HG02885 (cell line): ENCODE measurements at regions not wholly inside any gene's neighbourhood (a gene's known extent, or its start where the extent isn't known, plus 50 kb on each side); places are given as distances from the start of the nearest gene placed in this dataset.
"Not testable (repeated sequence)": the region's sequence is repeated elsewhere in the genome, so short reads cannot be mapped to it uniquely, and the experiment has no call there.

Experiments used
- ATAC-seq: cut with Tn5 transposase; IDR thresholded peaks from one replicate; pipeline ENCODE4 v1.9.1; 2021; ENCODE audit warnings: mild to moderate bottlenecking; ENCODE audit not compliant: unreplicated experiment, poor library complexity

DNA sequence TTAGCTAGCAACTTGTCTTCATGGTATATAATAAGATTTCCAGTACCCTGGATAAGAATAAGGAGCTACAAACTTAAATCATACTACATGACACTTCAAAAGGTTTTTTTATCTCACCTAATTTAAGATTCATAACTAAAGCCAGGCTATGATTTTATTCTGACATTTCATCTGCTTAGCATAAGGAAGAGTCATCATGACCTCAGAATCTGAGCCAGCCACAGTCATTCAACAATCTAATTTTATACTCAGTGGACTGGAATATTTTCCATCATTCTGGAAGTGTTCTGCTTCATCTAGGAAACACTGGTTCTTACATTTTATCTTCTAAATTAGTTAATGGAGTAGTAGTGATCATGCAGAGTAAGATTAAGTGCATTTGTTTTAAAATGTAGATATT lies 102.1 kb upstream of the KCND2 start:
- no peak for ATAC-seq

DNA sequence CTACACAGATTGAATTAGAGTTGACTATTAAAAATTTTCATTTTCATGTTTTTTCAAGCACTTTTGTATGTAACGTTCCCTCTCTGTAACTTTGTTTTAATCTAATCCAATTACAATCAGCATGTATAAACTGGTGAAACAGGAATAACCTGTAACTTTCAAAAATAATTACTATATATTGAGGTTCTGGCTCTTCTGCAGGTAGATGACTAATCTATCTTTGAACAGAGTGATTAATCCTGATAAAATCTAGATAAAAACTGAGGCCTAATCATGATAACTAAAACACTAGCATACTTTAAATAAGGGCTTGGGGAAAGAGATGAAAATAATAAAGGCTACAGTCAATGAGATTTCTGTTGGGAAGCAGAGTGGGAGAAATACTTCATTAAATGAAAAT lies 101.6 kb upstream of the KCND2 start:
- ATAC-seq: no peak

DNA sequence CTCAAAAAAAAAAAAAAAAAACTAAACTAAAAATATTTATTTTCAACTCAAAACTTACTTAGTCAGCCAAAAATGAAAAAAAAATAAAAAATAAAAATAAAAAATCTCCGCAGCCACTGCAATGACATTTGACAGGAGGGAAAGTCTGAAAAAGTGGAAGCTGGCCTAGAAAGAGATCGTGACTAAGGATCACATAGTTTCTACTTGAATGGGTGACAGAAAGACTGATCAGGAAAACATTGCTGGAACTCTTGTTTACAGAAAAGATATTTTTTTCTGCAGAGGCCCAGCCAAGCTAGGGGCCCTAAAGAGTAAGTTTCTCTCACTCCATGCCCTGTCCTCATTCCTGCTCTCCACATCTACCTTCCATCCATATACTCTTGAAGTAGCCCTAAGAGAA lies 92.8 kb upstream of the KCND2 start:
- ATAC-seq: no peak

DNA sequence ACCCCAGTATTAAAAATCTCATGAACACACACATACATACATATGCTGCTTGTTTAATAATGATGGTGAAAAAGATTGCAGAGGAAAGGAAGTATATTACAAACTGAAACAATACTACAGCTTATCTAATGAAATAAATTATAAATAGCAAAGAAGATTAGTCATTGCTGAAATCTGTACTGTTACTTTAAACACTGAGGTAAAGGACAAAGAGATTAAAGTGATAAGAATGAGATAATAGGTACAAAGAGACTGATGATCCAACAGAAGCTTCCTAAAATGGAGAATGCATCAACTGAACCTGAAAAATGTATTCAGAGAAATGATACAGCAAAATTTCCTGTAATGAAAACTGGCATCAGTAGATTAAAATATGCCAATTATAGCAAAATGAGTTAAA lies 91.5 kb upstream of the KCND2 start:
- no peak for ATAC-seq

DNA sequence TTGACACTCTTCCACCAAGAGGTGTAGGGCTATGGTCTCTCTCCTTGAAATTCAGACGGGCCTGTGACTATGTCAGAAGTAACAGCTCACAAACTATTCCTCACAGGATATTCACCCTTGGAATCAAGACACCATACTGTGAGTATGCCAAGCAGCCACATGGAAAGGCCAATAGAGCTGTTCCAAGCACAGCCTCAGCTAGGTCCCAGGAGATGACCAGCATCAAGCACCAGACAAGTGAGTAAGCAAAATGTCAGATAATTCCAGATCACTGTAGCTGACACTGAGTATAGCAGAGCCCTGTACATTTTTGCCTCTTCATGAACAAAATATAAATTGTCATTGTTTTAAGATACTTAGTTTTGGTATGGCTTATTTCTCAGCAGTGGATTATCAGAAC lies 88.1 kb upstream of the KCND2 start:
- no peak for ATAC-seq

DNA sequence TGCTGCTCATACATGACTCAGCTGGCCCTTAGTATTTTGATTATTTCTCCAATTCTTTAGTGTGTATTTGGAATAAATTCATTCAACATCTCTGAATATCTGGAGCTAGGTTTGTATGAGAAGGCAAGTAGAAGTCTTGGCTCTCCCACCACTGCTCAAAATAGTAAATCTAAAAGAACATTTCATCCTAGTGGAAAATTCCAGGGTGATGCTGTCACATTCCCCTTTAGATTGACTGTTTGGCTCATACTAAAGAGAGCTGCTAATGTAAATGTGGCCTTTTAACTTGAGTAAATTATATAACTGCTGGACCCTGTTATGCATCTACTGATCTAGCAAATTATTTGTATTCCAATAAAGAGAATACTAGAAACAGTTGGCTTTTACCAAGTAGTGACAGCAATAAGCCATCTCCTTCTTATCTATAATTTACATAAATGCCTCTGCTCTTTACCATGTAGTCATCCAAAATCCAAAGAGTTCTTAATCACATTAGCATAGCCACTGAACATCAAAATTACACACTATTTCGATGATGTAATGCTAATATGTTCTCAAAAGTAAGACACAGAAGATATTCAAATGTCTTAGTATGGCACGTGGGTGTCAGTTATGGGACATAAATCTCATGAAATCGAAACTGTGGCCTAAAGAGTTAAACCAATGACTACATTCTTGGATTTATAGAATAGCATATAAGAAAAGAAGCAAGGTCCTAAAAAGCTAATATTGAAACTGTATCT lies 86.9 kb upstream of the KCND2 start:
- ATAC-seq: no peak

DNA sequence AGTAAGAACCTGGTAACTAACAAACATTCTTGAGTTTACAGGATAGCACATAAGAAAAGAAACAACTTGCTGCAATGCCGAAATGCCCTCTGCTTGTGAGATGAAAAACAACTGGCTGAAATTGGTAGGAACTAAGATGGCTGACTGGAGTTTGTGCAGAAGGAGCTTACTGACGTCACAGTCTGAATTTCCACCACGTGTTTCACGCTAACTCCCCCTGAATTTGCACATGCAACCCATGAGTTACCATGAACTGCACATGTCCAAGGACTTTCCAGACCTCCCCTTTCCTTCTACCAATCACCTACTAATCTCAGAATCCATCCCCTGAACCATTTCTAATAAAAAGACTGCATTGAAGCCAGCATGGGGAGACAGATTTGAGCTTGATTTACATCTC lies 86.3 kb upstream of the KCND2 start:
- no peak for ATAC-seq

DNA sequence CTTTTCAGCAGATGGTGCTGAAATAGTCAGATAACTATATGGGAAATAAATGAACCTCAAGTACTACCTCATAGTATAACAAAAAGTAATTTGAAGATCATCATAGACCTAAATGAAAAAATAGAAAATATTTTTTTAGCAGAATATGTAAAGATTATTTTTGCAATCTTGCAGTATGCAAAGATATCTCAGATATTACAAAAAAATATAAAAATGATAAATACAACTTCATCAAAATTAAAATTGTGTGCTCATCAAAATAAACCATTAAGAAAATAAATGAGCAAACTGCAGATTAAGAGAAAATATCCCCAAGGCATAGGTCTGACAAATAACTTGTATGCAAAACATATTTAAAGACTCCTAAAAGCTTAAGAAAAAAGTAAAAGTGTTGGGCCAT lies 83.4 kb upstream of the KCND2 start:
- no peak for ATAC-seq

DNA sequence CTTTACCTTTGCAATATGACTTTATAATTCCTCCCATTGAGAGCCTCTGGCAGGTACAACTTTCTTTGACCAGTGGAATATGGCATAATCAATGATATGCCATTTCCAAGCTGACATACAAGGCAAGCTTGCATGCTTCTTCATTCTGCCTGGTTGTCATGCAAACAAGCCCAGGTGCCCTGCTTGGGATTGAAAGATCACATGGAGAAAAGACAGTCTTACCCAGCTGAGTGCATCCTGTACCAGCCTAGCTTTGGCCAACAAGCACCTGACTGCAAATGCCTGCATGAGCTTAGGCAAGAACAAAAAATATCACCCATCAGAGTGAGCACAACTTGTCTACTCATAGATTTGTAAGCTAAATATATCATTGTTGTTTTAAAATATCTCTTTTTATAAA lies 82.9 kb upstream of the KCND2 start:
- ATAC-seq: no peak

DNA sequence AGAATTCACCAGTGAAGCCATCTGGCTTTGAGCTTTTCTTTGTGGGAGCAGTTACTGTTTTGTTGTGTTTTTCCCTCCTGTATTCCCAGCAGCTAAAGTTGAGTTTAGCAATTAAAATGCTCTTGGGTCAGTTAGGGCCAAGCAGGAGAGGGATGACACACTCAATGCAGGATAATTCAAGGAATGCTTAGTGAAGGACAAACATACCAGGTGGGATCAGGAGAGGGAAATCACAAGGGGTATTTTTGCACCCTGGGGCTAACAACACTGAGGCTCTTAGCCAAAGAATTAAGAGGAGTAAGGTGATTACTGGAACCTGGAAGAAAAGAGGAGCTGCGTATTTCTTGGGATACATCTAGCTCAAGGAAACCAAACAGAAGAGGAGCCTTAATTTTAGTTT lies 82.4 kb upstream of the KCND2 start:
- ATAC-seq: no peak

DNA sequence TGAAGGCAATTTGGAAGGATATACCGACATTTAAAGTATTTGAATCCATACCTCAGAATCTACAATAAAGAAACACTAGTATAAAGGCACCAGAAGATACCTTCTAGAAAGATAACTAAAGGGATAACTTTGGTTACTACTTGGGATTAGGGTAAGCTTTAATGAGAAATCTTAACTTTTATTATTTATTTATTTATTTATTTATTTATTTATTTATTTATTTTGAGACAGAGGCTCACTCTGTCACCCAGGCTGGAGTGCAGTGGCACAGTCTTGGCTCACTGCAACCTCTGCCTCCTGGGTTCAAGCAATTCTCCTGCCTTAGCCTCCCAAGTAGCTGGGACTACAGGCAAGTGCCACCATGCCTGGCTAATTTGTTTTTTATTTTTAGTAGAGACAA lies 81.6 kb upstream of the KCND2 start:
- ATAC-seq: not testable (repeated sequence)

DNA sequence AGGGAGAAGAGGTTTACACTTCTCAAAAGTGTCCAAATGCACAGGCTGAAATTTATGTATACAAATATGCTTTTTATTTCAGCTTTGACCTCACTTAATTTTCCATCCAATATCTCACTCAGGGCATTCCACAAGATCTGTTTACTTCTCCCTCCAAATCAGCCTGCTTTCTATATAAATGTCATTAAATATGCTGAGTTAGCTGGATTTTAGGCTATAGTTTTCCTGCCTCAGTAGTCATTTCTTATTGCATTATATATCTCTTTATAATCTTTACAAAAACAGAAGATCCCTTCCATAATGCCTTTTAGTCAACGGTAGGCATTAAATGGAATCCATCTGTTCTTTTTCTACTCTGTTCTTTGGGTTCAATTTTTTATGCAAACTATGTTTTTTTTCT lies 71.7 kb upstream of the KCND2 start:
- ATAC-seq: no peak

DNA sequence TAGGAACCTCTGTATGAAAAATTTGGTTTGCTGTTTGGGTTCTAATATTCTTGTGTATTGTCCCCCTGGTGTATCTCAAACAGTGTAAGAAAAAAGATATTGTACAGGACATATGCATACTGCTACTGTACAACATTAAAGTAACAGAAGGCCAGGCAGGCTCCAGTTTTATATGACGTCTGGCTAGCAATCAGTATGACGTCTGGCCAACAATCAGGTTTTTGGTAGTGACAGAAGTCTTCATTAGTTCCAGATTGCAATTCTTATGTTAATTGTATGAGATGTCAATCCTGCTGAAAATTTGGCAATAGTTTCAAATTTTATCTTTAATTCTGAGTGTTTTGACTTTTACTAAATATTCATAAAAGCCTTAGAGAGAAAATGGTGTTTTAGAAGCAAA lies 67.9 kb upstream of the KCND2 start:
- ATAC-seq: no peak

DNA sequence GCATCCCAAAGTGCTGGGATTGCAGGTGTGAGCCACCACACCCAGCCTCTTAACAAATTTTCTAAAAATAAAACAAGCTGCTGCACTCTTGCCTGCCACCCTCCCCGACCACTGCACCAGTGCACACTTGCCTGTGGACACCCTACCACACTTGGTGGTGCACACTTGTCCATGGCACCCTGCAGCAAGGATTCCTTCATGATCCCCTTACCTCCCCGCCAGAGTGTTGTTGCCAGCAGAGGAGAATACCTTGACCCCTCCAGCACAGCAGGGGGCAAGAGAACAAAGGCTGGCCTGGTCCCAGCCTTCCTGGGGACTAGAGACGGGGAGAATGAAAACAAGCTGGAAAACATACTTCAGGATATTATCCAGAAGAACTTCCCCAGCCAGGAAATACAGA lies 65.9 kb upstream of the KCND2 start:
- ATAC-seq: no peak

DNA sequence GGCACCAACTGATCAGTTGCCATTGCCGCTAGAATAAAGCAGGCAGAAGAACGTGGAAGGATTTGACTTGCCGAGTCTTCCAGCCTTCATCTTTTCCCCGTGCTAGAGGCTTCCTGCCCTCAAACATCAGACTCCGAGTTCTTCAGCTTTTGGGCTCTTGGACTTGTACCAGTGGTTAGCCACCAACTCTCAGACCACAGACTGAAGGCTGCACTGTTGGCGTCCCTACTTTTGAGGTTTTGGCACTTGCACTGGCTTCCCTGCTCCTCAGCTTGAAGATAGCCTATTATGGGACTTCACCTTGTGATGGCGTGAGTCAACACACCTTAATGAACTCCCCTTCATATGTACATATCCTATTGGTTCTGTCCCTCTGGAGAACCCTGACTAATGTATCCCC lies 57.3 kb upstream of the KCND2 start:
- ATAC-seq: no peak

DNA sequence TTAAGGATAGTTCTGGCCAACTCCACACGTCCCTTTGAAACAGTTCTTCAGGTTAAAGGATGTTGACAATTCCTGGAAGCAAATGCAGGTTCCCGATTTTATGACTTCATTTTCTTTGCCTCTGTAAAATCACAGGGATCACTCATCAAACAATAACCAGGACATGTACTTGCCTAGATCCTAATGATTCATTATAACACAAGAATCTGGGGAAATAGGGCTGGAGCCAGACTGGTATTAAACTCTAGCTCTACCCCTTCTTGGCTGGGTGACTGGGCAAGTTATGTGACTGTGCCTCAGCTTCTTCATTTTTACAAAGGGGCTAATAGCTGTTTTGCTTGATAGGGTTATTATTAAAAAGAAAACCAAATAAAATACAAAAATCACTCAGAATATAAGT lies 56.0 kb upstream of the KCND2 start:
- ATAC-seq: no peak

DNA sequence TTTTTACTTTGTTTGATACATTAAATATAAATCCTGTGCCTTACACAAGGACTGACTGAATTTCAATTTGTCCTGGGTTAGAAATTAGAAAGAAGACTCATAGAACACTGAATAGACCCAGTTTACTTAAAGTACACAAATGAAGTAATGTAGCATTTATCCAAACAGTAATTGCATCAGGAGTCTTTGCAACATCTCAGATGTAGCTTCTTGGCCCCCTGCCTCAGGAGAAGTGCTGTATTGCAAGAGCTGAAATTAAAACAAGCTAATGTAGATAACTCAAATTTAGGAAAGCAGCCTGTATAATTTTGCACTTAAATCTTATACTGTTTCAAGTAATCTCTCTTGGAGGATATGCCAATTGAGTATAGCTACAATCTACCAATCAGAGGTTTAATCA lies 54.3 kb upstream of the KCND2 start:
- no peak for ATAC-seq

DNA sequence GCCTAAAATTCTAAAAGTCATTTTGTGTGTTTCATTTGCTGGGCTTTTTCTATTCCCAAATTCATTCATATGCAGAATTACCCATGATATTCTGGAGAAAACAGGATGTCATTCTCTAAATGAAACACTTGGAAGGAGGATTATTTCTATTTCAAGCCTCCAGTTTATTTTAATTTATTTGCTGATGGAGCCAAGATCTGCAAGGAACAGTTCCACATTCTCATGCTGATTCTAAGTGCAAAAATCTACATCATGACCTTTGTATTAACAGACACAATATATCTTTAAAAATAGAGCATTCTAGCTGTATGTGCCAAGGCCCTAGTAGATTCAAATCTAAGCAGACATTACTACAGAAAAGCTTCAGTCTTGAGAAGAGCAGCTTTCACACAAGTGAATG lies 51.3 kb upstream of the KCND2 start:
- ATAC-seq: no peak
